ENCODE measurements at regions not wholly inside any gene's neighbourhood (a gene's known extent, or its start where the extent isn't known, plus 50 kb on each side); places are given as distances from the start of the nearest gene placed in this dataset.

- Histone ChIP-seq H3K9me3 (no peaks in the 10 kb centered on the region), H3K4me3 (no peak overlapping the region), H3K27ac (no peak overlapping the region), H3K27me3 (no peaks in the 10 kb centered on the region), H3K36me3 (no peaks in the 10 kb centered on the region), H3K4me1 (no peaks in the 10 kb centered on the region)
- intact Hi-C loops (cut with DNase I; ENCODE audit: low total_unique reads) (no loop called here), in situ Hi-C loops (cut with MboI; ENCODE audit: low sequenced_read_pairs in 4 of 4) (no loop called here)
- DNase-seq (no peak), ATAC-seq (no peak)
- TF ChIP-seq CTCF (IDR thresholded peaks at IDR 0.05 in 4 of 5, conservative IDR thresholded peaks at IDR 0.05 in 1 of 5): no peak
- TF ChIP-seq POLR2A (IDR thresholded peaks at IDR 0.05): no peak
Measured at GRCh38 chr7:109967406-109967805, 1123.5 kb upstream of the LRRN3 start.

DNA sequence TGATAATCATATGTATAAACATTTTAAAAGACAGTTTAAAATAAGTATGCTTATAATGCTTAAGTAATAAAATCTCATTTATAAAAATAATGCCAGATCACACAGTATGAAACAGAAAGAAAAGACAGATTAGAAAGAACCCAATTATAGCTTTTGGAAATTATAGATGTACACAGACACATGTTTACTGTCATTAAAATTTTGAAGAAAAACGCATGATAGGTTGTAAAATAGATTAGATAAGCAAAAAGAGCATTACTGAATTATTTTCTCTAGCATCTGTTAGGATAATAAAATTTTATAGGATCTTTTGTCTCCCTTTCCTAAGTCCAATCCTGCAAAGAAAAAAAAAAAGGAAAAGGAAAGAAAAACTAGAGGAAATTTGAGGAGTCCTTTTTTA lies 1107.3 kb upstream of the LRRN3 start:
- Histone ChIP-seq H3K27me3 (no peaks in the 10 kb centered on the region), H3K9me3 (no peaks in the 10 kb centered on the region), H3K4me3 (no peak overlapping the region), H3K4me1 (no peaks in the 10 kb centered on the region), H3K27ac (no peak overlapping the region), H3K36me3 (no peaks in the 10 kb centered on the region)
- intact Hi-C loops (cut with DNase I; ENCODE audit: low total_unique reads) (no loop called here), in situ Hi-C loops (cut with MboI; ENCODE audit: low sequenced_read_pairs in 4 of 4) (no loop called here)
- ATAC-seq (no peak), DNase-seq (no peak)
- no peak for TF ChIP-seq CTCF (IDR thresholded peaks at IDR 0.05 in 4 of 5, conservative IDR thresholded peaks at IDR 0.05 in 1 of 5)
- no peak for TF ChIP-seq POLR2A (IDR thresholded peaks at IDR 0.05)

GRCh38 chr7:109984729-109985128 lies 1106.2 kb upstream of the LRRN3 start:
- no peak for ATAC-seq
- intact Hi-C loops (cut with DNase I; ENCODE audit: low total_unique reads): no loop called here
- Histone ChIP-seq H3K4me1 (no peaks in the 10 kb centered on the region), H3K4me3 (no peak overlapping the region), H3K36me3 (no peaks in the 10 kb centered on the region), H3K9me3 (no peaks in the 10 kb centered on the region), H3K27me3 (no peaks in the 10 kb centered on the region), H3K27ac (no peak overlapping the region)
- in situ Hi-C loops (cut with MboI; ENCODE audit: low sequenced_read_pairs in 4 of 4): no loop called here
- no peak for DNase-seq
- no peak for TF ChIP-seq POLR2A (IDR thresholded peaks at IDR 0.05)
- no peak for TF ChIP-seq CTCF (IDR thresholded peaks at IDR 0.05 in 4 of 5, conservative IDR thresholded peaks at IDR 0.05 in 1 of 5)

- in situ Hi-C loops (cut with MboI; ENCODE audit: low sequenced_read_pairs in 4 of 4): no loop called here
Measured at GRCh38 chr7:109986701-109987100, 1104.2 kb upstream of the LRRN3 start.

More at GRCh38 chr7:109986701-109987100, 1104.2 kb upstream of the LRRN3 start:
- Histone ChIP-seq H3K27ac (no peak overlapping the region), H3K36me3 (no peaks in the 10 kb centered on the region), H3K4me3 (no peak overlapping the region), H3K9me3 (no peaks in the 10 kb centered on the region), H3K27me3 (no peaks in the 10 kb centered on the region), H3K4me1 (no peaks in the 10 kb centered on the region)
- TF ChIP-seq CTCF (IDR thresholded peaks at IDR 0.05 in 4 of 5, conservative IDR thresholded peaks at IDR 0.05 in 1 of 5) (no peak), POLR2A (IDR thresholded peaks at IDR 0.05) (no peak)
- DNase-seq: no peak
- intact Hi-C loops (cut with DNase I; ENCODE audit: low total_unique reads): no loop called here
- ATAC-seq: no peak
